ENCODE measurements at regions not wholly inside any gene's neighbourhood (a gene's known extent, or its start where the extent isn't known, plus 50 kb on each side); places are given as distances from the start of the nearest gene placed in this dataset.

DNA sequence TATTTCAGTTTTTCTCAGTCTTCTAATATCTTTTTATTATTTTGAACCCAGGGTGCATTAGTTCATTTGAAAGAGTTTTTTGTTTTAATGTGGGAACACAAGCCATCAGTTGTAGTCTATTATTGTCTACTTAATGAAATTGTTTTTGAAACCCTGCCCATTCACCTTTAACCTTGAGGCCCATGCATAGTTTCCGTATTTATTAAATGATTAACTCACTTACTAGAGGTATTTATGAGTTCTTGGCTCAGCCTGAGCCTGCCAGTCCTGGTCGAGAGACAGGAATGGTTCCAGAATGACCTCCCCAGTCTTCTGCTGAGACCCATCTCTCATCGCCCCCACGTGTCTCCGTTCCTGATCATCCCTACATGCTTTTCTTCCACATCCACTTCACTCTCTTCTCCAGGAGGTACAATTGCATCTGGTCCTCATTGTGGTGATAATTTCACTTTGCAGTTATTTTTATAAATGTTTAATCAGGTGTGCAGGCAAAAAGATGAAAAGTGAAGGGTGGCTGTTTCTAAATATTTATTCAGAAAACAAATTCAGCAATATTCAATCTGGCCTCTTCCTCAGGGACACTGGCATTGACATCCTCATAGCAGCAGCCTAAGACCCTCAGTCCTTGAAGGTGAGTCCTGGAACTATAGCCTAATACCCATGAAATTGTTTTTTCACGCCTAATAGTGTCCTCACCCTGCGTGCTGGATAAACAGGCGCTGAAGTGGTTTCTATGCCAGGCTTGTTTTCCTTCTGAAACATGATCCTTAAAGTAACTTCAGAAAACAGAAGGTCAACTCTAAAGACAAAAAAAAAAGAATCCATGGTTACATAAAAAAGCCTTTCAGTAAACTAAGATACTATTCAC lies 112.8 kb downstream of the KDR start:
- no peak for TF ChIP-seq POLR2A (IDR thresholded peaks at IDR 0.05; ENCODE audit: low read depth, low read length)
- TF ChIP-seq TAF1 (IDR thresholded peaks at IDR 0.05; ENCODE audit: low read depth, low read length) = no peak
- TF ChIP-seq POLR2AphosphoS5 (IDR thresholded peaks at IDR 0.05; ENCODE audit: low read depth, low read length) = no peak
- TF ChIP-seq SPI1 (IDR thresholded peaks at IDR 0.05; ENCODE audit: low read depth, low read length) = no peak
- no peak for TF ChIP-seq PAX5 (IDR thresholded peaks at IDR 0.05; ENCODE audit: insufficient read depth, low read length, severe bottlenecking)
